Neural cell (in vitro differentiated cells): ENCODE measurements at regions not wholly inside any gene's neighbourhood (a gene's known extent, or its start where the extent isn't known, plus 50 kb on each side); places are given as distances from the start of the nearest gene placed in this dataset.

ENCODE experiments used
- H2AFZ ChIP-seq: fragments of 200-600, 300-800 bp; sonication (generic), shearing (Covaris generic); 2 replicates; pipeline ENCODE4 v1.6.0; 2014; ENCODE audit warnings: low read depth, mild to moderate bottlenecking, antibody characterized with exemption, low read length, moderate library complexity
- H3F3A ChIP-seq: fragments of 200-600 bp; shearing (Covaris generic); 2 replicates; pipeline ENCODE4 v1.6.1; 2016; ENCODE audit warnings: mild to moderate bottlenecking, moderate library complexity, mixed read lengths, antibody characterized with exemption, low read length; ENCODE audit not compliant: insufficient read depth, poor library complexity, severe bottlenecking
- H3K27ac ChIP-seq: fragments of 200-600, 300-800 bp; sonication (generic), shearing (Covaris generic); 2 replicates; pipeline ENCODE4 v1.5.1; 2014; ENCODE audit warnings: mild to moderate bottlenecking, low read length, moderate library complexity
- H3K27me3 ChIP-seq: fragments of 300-800, 200-600 bp; sonication (generic), shearing (Covaris generic); 2 replicates; pipeline ENCODE4 v1.6.0; 2014; ENCODE audit warnings: mild to moderate bottlenecking, low read depth, low read length, moderate library complexity; ENCODE audit not compliant: insufficient read depth
- H3K36me3 ChIP-seq: fragments of 300-800, 200-600 bp; sonication (generic), shearing (Covaris generic); 2 replicates; pipeline ENCODE4 v1.5.1; 2014; ENCODE audit warnings: mild to moderate bottlenecking, antibody characterized with exemption, low read length, moderate library complexity; ENCODE audit not compliant: insufficient read depth
- H3K4me2 ChIP-seq: fragments of 300-800, 200-600 bp; sonication (generic), shearing (Covaris generic); 2 replicates; pipeline ENCODE4 v1.6.0; 2014; ENCODE audit warnings: mild to moderate bottlenecking, low read length
- H3K4me3 ChIP-seq: fragments of 300-800, 200-600 bp; sonication (generic), shearing (Covaris generic); 2 replicates; pipeline ENCODE4 v1.5.1; 2014; ENCODE audit warnings: mild to moderate bottlenecking, low read length, moderate library complexity
- H3K79me2 ChIP-seq: fragments of 200-600 bp; shearing (Covaris generic); replicated peaks from 2 replicates; pipeline ENCODE4 v1.6.0; 2014; ENCODE audit warnings: mild to moderate bottlenecking, low read length, moderate library complexity; ENCODE audit not compliant: insufficient read depth
- H3K9ac ChIP-seq: fragments of 300-800, 200-600 bp; sonication (generic), shearing (Covaris generic); 2 replicates; pipeline ENCODE4 v1.6.1; 2016; ENCODE audit warnings: mild to moderate bottlenecking, low read length, mixed read lengths
- H3K9me2 ChIP-seq: fragments of 200-600 bp; shearing (Covaris generic); 2 replicates; pipeline ENCODE4 v1.6.1; 2016; ENCODE audit warnings: mild to moderate bottlenecking, low read length, mixed read lengths; ENCODE audit not compliant: insufficient read depth
- H3K9me3 ChIP-seq: fragments of 200-600, 300-800 bp; sonication (generic), shearing (Covaris generic); 2 replicates; pipeline ENCODE4 v1.6.1; 2016; ENCODE audit warnings: mild to moderate bottlenecking, mixed run types, low read length, moderate library complexity, mixed read lengths
- H4K20me1 ChIP-seq: fragments of 200-600 bp; shearing (Covaris generic); 2 replicates; pipeline ENCODE4 v1.6.1; 2016; ENCODE audit warnings: mild to moderate bottlenecking, mixed run types; ENCODE audit not compliant: insufficient read depth
- CTCF ChIP-seq: fragments of 450-650 bp; IDR thresholded peaks from 2 replicates; pipeline ENCODE4 v1.5.1; 2014; ENCODE audit warnings: antibody characterized with exemption, mild to moderate bottlenecking, moderate library complexity; ENCODE audit not compliant: poor library complexity, severe bottlenecking
- EP300 ChIP-seq: fragments of 450-650 bp; conservative IDR thresholded peaks from 2 replicates; pipeline ENCODE4 v1.6.1; 2014; ENCODE audit warnings: antibody characterized with exemption, mild to moderate bottlenecking, moderate library complexity; ENCODE audit not compliant: poor library complexity, severe bottlenecking
- EZH2 ChIP-seq: fragments of 200-600, 300-800 bp; shearing (Covaris generic), sonication (generic); IDR thresholded peaks from 2 replicates; pipeline ENCODE4 v1.6.1; 2014; ENCODE audit warnings: antibody characterized with exemption, low read length, borderline replicate concordance, mild to moderate bottlenecking; ENCODE audit not compliant: insufficient read depth, poor library complexity, severe bottlenecking
- MXI1 ChIP-seq: fragments of 450-650 bp; conservative IDR thresholded peaks from 2 replicates; pipeline ENCODE4 v1.6.1; 2014; ENCODE audit warnings: antibody characterized with exemption, mild to moderate bottlenecking; ENCODE audit not compliant: poor library complexity, severe bottlenecking
- POLR2AphosphoS5 ChIP-seq: IDR thresholded peaks from 2 replicates; pipeline ENCODE4 v1.6.1; 2012
- RAD21 ChIP-seq: fragments of 450-650 bp; conservative IDR thresholded peaks from 2 replicates; pipeline ENCODE4 v1.6.1; 2014; ENCODE audit warnings: antibody characterized with exemption, mild to moderate bottlenecking, moderate library complexity
- REST ChIP-seq: IDR thresholded peaks from 2 replicates; pipeline ENCODE4 v1.6.1; 2012; ENCODE audit warnings: borderline replicate concordance
- SMC3 ChIP-seq: fragments of 450-650 bp; conservative IDR thresholded peaks from 2 replicates; pipeline ENCODE4 v1.6.1; 2014; ENCODE audit warnings: antibody characterized with exemption, mild to moderate bottlenecking, moderate library complexity; ENCODE audit not compliant: poor library complexity
- TAF1 ChIP-seq: IDR thresholded peaks from 2 replicates; pipeline ENCODE4 v1.6.1; 2012; ENCODE audit warnings: low read depth

- no peaks in the 10 kb centered on the region for H3K27me3 ChIP-seq
- no peaks in the 10 kb centered on the region for H3K79me2 ChIP-seq
- H3K9ac ChIP-seq: no peak overlapping the region
- no peak overlapping the region for H3K4me2 ChIP-seq
- no peaks in the 10 kb centered on the region for H4K20me1 ChIP-seq
- TF ChIP-seq SMC3 (no peak), REST (no peak), RAD21 (no peak), MXI1 (no peak), POLR2AphosphoS5 (no peak), EP300 (no peak), TAF1 (no peak), EZH2 (no peak), CTCF (no peak)
- no peak overlapping the region for H3K27ac ChIP-seq
- H3F3A ChIP-seq: no peaks in the 10 kb centered on the region
- H3K4me3 ChIP-seq: no peak overlapping the region
- no peaks in the 10 kb centered on the region for H3K36me3 ChIP-seq
- H2AFZ ChIP-seq: no peak overlapping the region
- no peaks in the 10 kb centered on the region for H3K9me3 ChIP-seq
- no peaks in the 10 kb centered on the region for H3K9me2 ChIP-seq
Measured at GRCh38 chr3:65027335-65027734, 339.5 kb upstream of the ADAMTS9 start.

- TF ChIP-seq EZH2 (no peak), SMC3 (no peak), REST (no peak), TAF1 (no peak), MXI1 (no peak), EP300 (no peak), POLR2AphosphoS5 (no peak), CTCF (no peak)
- Histone ChIP-seq H3K27me3 (no peaks in the 10 kb centered on the region), H3K36me3 (no peaks in the 10 kb centered on the region), H3K9ac (no peak overlapping the region), H3F3A (no peaks in the 10 kb centered on the region), H3K4me3 (no peak overlapping the region), H3K79me2 (no peaks in the 10 kb centered on the region), H3K9me3 (no peaks in the 10 kb centered on the region), H4K20me1 (no peaks in the 10 kb centered on the region), H2AFZ (no peak overlapping the region), H3K9me2 (no peaks in the 10 kb centered on the region), H3K4me2 (no peak overlapping the region), H3K27ac (no peak overlapping the region)
Measured at GRCh38 chr3:65026151-65026550, 338.4 kb upstream of the ADAMTS9 start.
